Lung (tissue), 11 donors: ENCODE measurements at regions not wholly inside any gene's neighbourhood (a gene's known extent, or its start where the extent isn't known, plus 50 kb on each side); places are given as distances from the start of the nearest gene placed in this dataset.

Experiments used
- ATAC-seq: fragments of 200-7000 bp; cut with Tn5 transposase; one replicate; pipeline ENCODE4 v1.9.1; 2020; ENCODE audit warnings: moderate number of reproducible peaks; ENCODE audit not compliant: insufficient read depth, low FRiP score
- DNase-seq, 3 donors: peaks; one replicate each; pipeline ENCODE4 v3.0.0-alpha.2; 2013 to 2017
- H3K27ac ChIP-seq, 2 donors: one replicate each; pipeline ENCODE4 v1.5.1; 2013; ENCODE audit warnings: mild to moderate bottlenecking in 2 of 2, moderate library complexity in 2 of 2, control low read depth in 1 of 2, inconsistent platforms in 1 of 2, low read depth in 1 of 2, low read length in 1 of 2
- H3K27me3 ChIP-seq, 3 donors: one replicate each; pipeline ENCODE4 v1.5.1; 2013; ENCODE audit warnings: low read length in 2 of 3; ENCODE audit not compliant: control insufficient read depth in 3 of 3, insufficient read depth in 3 of 3
- H3K36me3 ChIP-seq, 4 donors: one replicate each; pipeline ENCODE4 v1.5.1; 2013; ENCODE audit warnings: low read length in 4 of 4, mild to moderate bottlenecking in 1 of 4, moderate library complexity in 1 of 4; ENCODE audit not compliant: control insufficient read depth in 4 of 4, insufficient read depth in 4 of 4
- H3K4me1 ChIP-seq, 5 donors: one replicate each; pipeline ENCODE4 v1.5.1; 2013; ENCODE audit warnings: low read length in 5 of 5, mild to moderate bottlenecking in 2 of 5, moderate library complexity in 1 of 5; ENCODE audit not compliant: control insufficient read depth in 5 of 5, insufficient read depth in 5 of 5
- H3K4me3 ChIP-seq: one replicate; pipeline ENCODE4 v1.5.1; 2013; ENCODE audit warnings: mild to moderate bottlenecking, control low read depth, moderate library complexity
- H3K9ac ChIP-seq, 2 donors: one replicate each; pipeline ENCODE4 v1.5.1; 2013; ENCODE audit warnings: low read length in 2 of 2, control low read depth in 1 of 2; ENCODE audit not compliant: insufficient read depth in 1 of 2
- H3K9me3 ChIP-seq, 4 donors: one replicate each; pipeline ENCODE4 v1.5.1; 2013; ENCODE audit warnings: low read length in 3 of 4, mild to moderate bottlenecking in 1 of 4, moderate library complexity in 1 of 4; ENCODE audit not compliant: control insufficient read depth in 4 of 4, insufficient read depth in 3 of 4
- WGBS, 2 donors: extraction: QIAGEN DNeasy Blood & Tissue Kit; methylation state at CpG; one replicate each; pipeline ENCODE4 v1.1.7; 2013; 5-methylcytosine and 5-hydroxymethylcytosine counted together
- TF ChIP-seq, protein P1 (sequence below): IDR thresholded peaks from 2 replicates; pipeline ENCODE4 v1.5.1; 2012; ENCODE audit warnings: mild to moderate bottlenecking; ENCODE audit errors: control extremely low read depth, extremely low read depth
- donor health status: control.
- donor health status: control.
- donor health status: Bipolar disorder and iron deficiency.
- donor health status: healthy.
- donor health status: DM: yes; HTN: yes; CAD: no.

DNA sequence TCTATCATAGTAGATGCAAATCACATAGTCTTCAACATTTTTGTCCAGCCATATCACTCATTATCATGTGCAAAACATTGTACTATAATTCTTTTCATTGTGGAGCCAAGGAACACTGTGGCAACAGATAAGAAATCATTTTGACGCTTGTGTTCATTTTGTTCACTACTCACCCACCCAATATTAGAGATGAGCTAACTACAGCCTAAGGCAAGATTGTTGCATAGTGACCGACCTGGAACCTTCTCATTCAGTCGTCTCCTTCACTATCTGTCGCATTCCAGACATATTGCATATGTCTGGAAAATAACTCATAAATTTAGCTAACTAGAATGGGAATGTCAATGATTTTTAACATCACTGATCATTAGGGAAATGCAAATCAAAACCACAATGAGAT lies 270.3 kb downstream of the CGGBP1 start:
- TF ChIP-seq, protein P1, sequence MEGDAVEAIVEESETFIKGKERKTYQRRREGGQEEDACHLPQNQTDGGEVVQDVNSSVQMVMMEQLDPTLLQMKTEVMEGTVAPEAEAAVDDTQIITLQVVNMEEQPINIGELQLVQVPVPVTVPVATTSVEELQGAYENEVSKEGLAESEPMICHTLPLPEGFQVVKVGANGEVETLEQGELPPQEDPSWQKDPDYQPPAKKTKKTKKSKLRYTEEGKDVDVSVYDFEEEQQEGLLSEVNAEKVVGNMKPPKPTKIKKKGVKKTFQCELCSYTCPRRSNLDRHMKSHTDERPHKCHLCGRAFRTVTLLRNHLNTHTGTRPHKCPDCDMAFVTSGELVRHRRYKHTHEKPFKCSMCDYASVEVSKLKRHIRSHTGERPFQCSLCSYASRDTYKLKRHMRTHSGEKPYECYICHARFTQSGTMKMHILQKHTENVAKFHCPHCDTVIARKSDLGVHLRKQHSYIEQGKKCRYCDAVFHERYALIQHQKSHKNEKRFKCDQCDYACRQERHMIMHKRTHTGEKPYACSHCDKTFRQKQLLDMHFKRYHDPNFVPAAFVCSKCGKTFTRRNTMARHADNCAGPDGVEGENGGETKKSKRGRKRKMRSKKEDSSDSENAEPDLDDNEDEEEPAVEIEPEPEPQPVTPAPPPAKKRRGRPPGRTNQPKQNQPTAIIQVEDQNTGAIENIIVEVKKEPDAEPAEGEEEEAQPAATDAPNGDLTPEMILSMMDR: no peak
- 91 to 93% methylated on average over 4 of the region's 4 CpGs for WGBS, 2 donors

DNA sequence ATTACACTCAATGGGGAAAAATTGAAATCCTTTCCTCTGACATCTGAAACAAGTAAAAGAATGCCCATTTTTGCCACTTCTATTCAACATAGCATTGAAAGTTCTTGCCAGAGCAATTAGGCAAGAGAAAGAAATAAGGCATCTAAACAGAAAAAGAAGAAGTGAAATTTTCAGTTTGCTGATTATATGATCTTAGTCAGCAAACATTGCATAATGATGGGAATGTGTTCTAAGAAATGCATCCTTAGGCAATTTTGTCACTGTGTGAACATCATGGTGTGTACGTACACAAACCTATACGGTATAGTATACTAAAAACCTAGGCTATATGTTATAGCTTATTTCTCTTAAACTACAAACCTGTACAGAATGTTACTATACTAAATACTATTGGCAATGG lies 278.0 kb downstream of the CGGBP1 start:
- 56 to 82% methylated on average over 2 of the region's 2 CpGs for WGBS, 2 donors
- H3K27me3 ChIP-seq: no peaks in the 10 kb centered on the region
- no peaks in the 10 kb centered on the region for H3K36me3 ChIP-seq
- no peak overlapping the region for H3K4me3 ChIP-seq
- no peak for DNase-seq
- no peak overlapping the region for H3K27ac ChIP-seq
- H3K4me1 ChIP-seq: no peaks in the 10 kb centered on the region
- no peak overlapping the region for H3K9ac ChIP-seq
- TF ChIP-seq, protein P1: no peak
- H3K9me3 ChIP-seq: no peaks in the 10 kb centered on the region
- no peak for ATAC-seq

More for the DNA sequence above, 270.3 kb downstream of the CGGBP1 start:
- no peak for ATAC-seq
- H3K36me3 ChIP-seq: no peaks in the 10 kb centered on the region
- peaks cover 0 to 2% (median 0%) of the 10 kb centered on the region in 4 donors for H3K9me3 ChIP-seq
- H3K27ac ChIP-seq: no peak overlapping the region
- H3K27me3 ChIP-seq: peaks cover 0 to 15% (median 14%) of the 10 kb centered on the region in 3 donors
- no peak overlapping the region for H3K4me3 ChIP-seq
- DNase-seq: no peak
- H3K9ac ChIP-seq: no peak overlapping the region
- peaks cover 0 to 5% (median 2%) of the 10 kb centered on the region in 5 donors for H3K4me1 ChIP-seq

DNA sequence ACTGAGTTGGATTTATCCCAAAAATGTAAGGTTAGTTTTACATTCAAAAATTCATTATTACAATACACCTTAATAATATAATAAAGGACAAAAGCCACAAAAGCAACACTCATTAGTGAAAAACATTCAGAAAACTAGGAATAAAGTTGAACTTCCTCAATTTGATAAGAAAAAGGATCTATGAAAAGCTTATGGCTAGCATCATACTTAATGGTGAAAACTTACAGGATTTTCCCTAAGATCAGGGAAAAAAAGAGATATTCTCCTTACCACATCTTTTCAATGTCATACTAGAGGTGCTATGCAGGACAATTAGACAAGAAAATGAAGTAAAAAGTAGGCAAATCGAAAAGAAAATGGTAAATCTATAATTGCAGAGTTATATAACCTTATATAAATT lies 279.9 kb downstream of the CGGBP1 start:
- no peak for ATAC-seq
- WGBS, 2 donors: 74 to 88% methylated on average over 1 of the region's 1 CpG
- no peak overlapping the region for H3K27ac ChIP-seq
- H3K9me3 ChIP-seq: no peaks in the 10 kb centered on the region
- no peaks in the 10 kb centered on the region for H3K36me3 ChIP-seq
- H3K4me1 ChIP-seq: no peaks in the 10 kb centered on the region
- TF ChIP-seq, protein P1: no peak
- no peak overlapping the region for H3K4me3 ChIP-seq
- DNase-seq: no peak
- no peak overlapping the region for H3K9ac ChIP-seq
- H3K27me3 ChIP-seq: no peaks in the 10 kb centered on the region
